Left forelimb (tissue), 1 donor: ENCODE measurements at regions not wholly inside any gene's neighbourhood (a gene's known extent, or its start where the extent isn't known, plus 50 kb on each side); places are given as distances from the start of the nearest gene placed in this dataset.

Experiments used
- DNase-seq: peaks from one replicate; pipeline ENCODE4 v3.0.0-alpha.2; 2018; ENCODE audit warnings: low spot score

- DNase-seq, result no peak
Observed at GRCh38 chr11:64501500-64502427, 54.0 kb upstream of the SLC22A11 start.

GRCh38 chr11:64502634-64503033, 53.1 kb upstream of the SLC22A11 start:
- no peak for DNase-seq

GRCh38 chr11:64503186-64503753, 52.5 kb upstream of the SLC22A11 start:
- no peak for DNase-seq

- no peak for DNase-seq
Observed at GRCh38 chr11:64504999-64505398, 50.7 kb upstream of the SLC22A11 start.
